HG02970 (cell line): ENCODE measurements at regions not wholly inside any gene's neighbourhood (a gene's known extent, or its start where the extent isn't known, plus 50 kb on each side); places are given as distances from the start of the nearest gene placed in this dataset.

ENCODE experiments used
- ATAC-seq: cut with Tn5 transposase; IDR thresholded peaks from one replicate; pipeline ENCODE4 v1.9.1; 2021; ENCODE audit warnings: mild to moderate bottlenecking, moderate library complexity, moderate number of reproducible peaks; ENCODE audit not compliant: unreplicated experiment, low FRiP score

DNA sequence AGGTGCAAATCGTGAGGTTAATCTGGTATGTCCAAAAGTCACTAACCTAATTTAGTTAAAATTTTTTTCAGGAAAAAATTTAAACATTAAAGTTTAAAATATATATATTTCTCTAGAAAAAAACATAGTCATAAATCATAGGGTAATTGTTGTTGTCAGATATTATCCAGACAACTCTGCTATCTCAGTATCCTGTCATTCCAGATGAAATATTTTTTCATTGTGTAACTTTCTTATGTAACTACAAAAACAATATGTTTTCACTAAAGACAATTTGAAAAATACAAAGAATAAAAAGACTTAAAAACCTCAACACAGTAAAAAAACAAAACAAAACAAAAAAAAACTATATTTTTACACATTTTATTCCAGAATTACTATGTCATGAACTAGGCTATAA lies 57.6 kb downstream of the TENT5A start:
- ATAC-seq: no peak

DNA sequence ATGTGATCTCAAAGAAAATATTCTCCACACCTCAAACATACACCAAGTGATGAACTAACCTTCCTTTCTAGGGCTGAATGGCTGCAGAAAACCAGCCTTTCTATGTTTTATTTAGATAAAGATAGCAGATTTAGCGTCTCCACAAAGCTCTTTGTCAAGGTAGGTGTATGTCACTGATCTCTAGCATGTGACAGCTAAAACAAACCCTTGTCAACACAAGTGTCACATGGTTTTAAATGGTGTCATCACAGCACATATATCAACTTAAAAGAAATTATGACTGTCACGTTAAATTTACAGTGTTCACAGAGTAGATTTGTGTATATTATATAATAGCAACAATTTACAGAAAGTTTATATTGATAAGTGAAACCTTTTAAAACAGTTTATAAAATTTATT lies 58.3 kb downstream of the TENT5A start:
- ATAC-seq: no peak

- ATAC-seq: no peak
These were observed 59.2 kb downstream of the TENT5A start for GRCh38 chr6:81693266-81693665.

DNA sequence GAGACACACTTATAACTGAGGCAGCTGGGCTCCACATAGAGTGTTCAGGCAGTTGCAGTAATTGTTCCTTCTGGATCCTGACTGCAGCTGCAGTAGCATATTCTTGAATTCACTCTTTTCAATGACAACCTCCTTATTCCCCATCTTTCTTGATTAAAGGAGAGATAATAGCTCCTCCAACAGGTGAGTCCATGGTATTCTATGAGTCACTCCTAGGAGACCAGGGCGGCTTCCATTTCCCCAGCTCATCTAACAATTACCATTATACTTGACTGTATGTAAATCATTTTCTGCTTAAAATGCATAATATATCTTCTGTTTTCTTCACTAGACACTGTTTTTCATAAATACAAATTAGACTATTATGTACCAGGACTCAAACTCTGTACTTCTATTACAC lies 62.4 kb downstream of the TENT5A start:
- no peak for ATAC-seq

DNA sequence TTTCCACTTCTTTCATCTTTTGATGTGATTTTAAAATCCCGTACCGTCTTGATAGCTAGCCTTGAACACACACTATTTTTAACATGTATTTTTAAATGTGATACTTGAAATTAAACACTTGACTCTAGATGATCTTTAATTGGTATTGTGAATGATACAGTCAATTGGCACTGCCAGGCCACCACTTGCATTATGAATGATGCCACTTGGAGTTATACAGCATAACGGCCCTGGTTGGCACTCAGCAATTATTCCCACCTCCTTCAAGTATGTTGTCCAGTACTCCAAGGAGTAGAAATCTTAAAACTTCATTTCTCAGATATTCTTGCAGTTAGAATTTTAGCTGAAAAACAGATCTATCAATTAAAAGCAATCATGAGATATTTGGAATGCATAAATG lies 62.9 kb downstream of the TENT5A start:
- no peak for ATAC-seq

GRCh38 chr6:81683912-81684311 lies 68.6 kb downstream of the TENT5A start:
- ATAC-seq: no peak

DNA sequence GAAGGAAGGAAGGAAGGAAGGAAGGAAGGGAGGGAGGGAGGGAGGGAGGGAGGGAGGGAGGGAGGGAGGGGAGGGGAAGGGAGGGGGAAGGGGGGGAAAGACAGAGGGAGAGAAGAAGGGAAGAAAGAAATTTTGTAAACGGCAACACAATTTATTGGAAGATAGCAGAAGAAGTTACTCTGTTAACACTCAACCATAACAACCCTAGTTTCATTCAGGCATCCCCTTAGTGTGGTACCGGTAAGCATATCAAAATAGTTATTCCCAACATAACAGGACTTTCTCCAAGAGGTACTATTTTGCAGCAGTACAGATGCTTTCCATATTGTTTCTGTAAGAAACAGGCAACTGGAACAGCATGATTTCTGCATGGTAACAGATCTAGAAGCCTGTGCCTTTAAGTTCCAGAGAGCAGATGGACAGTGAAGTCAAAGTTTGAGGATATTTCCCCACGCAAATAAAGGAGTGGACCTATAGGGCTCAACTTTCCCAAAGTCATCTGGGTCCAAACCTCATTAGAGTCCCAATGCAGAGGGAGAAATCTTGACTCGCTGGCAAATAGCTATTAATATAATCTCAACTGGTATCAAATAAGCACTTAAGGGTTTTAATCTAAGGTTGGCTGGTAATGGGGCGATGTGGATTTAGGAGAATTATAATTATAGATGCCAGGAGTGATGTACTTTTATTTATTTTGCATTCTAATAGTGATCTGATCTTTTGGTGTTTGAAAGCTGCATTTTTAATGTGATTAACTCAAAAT lies 69.4 kb downstream of the TENT5A start:
- no peak for ATAC-seq

DNA sequence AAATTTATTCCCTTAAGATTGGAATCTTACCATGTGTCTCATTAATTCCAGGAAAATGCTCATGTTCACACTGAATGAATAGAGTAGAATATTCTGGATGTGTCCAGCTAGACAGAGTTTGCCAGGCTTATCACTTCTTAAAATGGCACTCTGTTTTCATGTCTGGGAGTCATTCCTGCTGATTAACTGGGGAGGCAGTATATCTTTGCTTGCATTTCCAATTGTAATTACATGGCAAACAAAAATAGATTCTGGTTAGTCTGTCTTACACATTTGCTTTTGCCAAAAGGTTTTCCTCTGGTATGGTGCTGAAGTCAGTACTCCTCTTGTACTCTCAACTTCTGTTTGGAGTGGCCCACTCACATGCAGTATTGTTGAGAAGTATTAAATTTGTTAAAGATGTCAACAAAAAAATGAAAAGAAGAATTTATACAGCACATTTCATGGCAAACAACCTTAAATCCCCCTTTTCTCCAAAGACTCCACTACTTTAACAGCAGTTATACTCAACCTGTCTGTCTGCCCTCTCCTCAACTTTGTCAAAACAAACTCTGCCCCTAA lies 70.2 kb downstream of the TENT5A start:
- no peak for ATAC-seq

DNA sequence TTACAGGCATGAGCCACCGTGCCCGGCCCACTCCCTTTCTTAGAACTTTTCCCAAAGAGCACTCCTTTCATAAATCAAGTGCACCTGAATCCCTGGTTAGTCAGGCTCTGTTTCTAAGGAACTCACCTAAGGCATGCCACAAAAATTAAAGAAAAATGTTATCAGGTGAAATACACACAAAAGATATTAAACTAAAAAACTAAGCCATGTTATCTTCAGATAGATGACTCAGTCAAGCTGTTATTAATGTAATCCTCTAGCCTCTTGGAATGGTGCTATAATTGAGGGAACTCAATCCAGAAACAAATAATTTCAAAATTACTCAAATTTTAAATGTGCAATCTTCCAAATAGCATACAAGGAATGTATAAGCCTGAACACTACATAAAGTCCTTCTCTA lies 83.0 kb downstream of the TENT5A start:
- ATAC-seq: no peak

DNA sequence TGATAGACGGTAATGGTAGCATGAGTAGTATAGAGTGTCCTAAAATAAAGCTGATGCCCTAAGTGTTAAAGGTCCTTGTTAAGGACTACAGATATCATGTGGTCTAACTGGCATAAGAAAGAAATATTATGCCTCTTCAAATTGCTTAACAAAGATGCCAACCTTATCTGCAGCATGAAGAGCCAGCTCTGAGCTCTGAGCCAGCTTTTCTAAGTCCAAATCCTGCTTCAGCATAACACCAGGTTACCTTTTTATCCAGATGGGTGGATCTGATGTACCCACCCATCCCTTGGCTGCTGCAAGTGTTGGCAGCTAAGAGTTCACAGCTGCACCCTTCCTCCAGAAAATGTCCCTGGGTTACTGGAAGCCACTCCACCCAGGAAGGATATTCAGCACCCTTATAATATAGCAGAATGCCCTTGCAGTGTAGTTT lies 83.8 kb downstream of the TENT5A start:
- no peak for ATAC-seq

GRCh38 chr6:81666481-81666880 lies 86.0 kb downstream of the TENT5A start:
- ATAC-seq: no peak

DNA sequence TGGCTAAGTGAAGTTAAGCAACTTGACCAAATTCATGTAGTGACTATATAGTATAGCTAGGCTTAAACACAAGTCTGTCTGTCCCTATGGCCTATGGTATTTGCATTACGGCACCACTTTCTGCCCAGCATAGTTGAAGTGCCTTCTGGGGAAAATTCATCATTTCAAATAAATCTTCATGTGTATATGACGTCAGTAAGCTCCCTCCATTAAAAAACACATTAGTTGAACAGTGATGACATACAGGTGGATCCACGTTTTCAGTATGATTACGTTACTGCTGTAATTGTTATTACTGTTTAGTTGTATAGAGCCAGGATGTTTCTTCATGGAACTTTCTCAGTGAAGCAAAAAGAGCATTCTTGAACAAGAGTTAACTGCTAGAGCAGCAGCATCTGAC lies 96.2 kb downstream of the TENT5A start:
- no peak for ATAC-seq

- no peak for ATAC-seq
These were observed 96.8 kb downstream of the TENT5A start for GRCh38 chr6:81655696-81656095.

DNA sequence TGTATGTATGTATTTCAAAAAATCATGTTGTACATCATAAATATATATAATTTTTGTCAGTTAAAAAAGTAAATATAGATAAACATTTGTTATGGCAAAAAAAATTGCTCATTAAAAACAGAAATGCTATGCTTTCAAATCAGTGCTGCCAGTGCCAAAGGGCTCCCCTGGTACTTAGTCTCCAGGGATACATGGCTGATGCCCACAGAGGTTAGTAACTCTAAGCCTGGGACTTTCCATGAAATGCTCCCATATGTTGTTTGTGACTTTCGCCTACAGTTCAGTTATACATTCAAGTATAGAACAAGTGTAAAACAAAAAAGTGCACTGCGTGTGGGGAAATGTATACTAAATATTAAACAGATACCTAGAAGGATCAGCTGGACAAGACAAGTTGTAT lies 104.0 kb downstream of the TENT5A start:
- no peak for ATAC-seq

DNA sequence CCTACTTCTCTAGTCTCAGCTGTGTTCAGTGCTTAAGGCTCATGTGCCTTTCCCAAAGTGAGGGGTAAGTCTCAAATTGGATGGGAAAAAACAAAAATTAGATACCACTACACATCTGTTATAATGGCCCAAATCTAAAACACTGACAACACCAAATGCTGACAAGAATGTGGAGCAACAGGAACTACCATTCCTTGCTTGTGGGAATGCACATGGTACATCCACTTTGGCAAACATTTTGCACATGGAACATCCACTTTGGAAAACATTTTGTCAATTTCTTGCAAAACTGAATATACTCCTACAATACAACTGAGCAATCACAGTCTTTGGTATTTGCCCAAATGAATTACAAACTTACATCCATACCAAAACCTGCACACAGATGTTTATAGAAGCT lies 109.3 kb downstream of the TENT5A start:
- no peak for ATAC-seq

DNA sequence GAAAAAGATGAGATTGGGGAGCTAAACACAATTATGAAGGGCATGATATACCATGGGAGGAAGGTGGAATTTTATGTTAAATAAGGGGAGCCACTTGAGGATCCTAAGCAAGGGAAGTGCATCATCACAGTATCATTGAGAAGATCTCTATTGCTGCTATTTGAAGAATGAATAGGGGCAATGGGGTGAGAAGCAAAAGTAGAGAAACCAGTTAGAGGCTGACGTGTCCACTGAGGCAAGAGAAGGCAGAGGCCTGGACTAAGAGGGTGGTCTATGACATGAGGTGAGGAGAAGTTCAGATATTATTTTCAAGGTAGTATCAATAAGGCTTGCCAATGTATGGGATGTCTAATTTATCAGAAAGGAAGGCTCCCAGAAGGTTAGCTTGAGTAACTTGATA lies 111.6 kb downstream of the TENT5A start:
- ATAC-seq: no peak

DNA sequence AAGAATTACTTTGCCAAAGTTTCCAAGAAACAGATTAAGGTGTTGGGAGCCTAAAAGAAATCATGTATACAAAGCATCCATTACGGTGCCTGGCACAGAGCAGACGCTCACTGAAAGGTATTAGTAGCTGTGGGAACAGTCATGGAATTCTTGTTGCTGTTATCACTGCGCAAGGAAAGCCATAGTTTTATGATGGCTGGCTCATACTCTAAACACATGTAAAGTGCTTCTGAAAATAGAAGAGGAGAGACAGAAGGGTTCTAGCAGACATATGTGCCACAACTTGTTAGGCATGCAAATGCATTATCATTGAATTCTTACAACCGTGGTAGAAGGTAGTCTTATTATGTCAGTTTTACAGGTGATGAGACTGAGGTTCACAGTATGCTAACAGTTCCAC lies 112.4 kb downstream of the TENT5A start:
- no peak for ATAC-seq

GRCh38 chr6:81638366-81638765 lies 114.1 kb downstream of the TENT5A start:
- ATAC-seq: no peak

- ATAC-seq: no peak
These were observed 115.4 kb downstream of the TENT5A start for GRCh38 chr6:81636930-81637568.

- ATAC-seq: no peak
These were observed 118.2 kb downstream of the TENT5A start for GRCh38 chr6:81634155-81634880.

DNA sequence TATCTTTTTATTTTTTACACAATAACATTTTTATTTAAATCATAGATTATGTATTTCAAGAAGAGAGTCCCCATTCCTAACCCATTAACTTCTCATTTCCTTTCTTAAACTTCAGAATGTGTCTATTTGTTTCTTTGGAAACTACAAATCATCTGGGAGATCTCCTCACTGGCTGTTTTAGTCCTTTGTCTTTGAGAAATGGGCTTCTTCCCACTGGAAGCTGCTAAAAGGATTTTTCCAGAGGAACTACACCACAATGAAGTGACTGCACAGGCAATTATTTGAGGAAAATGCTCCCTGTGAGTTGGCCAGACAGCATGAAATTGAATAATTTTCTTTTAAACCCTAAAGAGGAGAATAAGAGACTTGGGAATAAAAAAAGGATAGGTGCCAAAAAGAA lies 119.1 kb downstream of the TENT5A start:
- no peak for ATAC-seq
